Pancreas (tissue), 10 donors: ENCODE measurements at regions not wholly inside any gene's neighbourhood (a gene's known extent, or its start where the extent isn't known, plus 50 kb on each side); places are given as distances from the start of the nearest gene placed in this dataset.

Experiments used
- ATAC-seq, 4 donors: fragments of 200-7000 bp; cut with Tn5 transposase; one replicate each; pipeline versions ENCODE4 v1.8.0 to v1.9.1; 2020; ENCODE audit warnings: mild to moderate bottlenecking in 4 of 4, moderate library complexity in 4 of 4
- DNase-seq, 6 donors: peaks; one replicate each; pipeline ENCODE4 v3.0.0-alpha.2; 2020
- FAIRE-seq: peaks from 2 replicates; lab custom pipeline; 2012; peaks lifted over from hg19 to GRCh38; lab: Jason Lieb, UNC
- H3K27ac ChIP-seq, 4 donors: fragments of 200-600 bp; sonication (generic); 1 replicate in 3 of 4; 2 replicates in 1 of 4; pipeline versions ENCODE4 v1.5.0 to v1.8.0; 2020
- H3K27me3 ChIP-seq, 4 donors: fragments of 200-600 bp; one replicate each; pipeline ENCODE4 v1.8.0; 2021
- H3K36me3 ChIP-seq, 3 donors: fragments of 200-600 bp; sonication (generic) in 1 of 3; one replicate each; pipeline versions ENCODE4 v1.5.0 to v1.8.0; 2020 to 2021
- H3K4me1 ChIP-seq, 3 donors: fragments of 200-600 bp; one replicate each; pipeline ENCODE4 v1.8.0; 2021
- H3K4me3 ChIP-seq, 4 donors: fragments of 200-600 bp; sonication (generic) in 2 of 4; one replicate each; pipeline versions ENCODE4 v1.5.0 to v1.8.0; 2020 to 2021
- H3K9me3 ChIP-seq, 4 donors: fragments of 200-600 bp; one replicate each; pipeline ENCODE4 v1.8.0; 2021
- WGBS, 2 donors: extraction: QIAGEN DNeasy Blood & Tissue Kit; methylation state at CpG; one replicate each; pipeline ENCODE4 v1.1.7; 2013; 5-methylcytosine and 5-hydroxymethylcytosine counted together
- intact Hi-C, 3 donors: fragments of 100-400 bp; cut with DNase I; formaldehyde crosslinking; loops; one replicate each; pipeline versions ENCODE4 v1.11.1 to v1.14.2; 2022
- TF ChIP-seq, protein P1 (sequence below), 4 donors: fragments of 200-600 bp; sonication (generic) in 3 of 4; IDR thresholded peaks; one replicate each; pipeline versions ENCODE4 v1.5.0 to v1.8.0; 2021; ENCODE audit warnings: antibody characterized with exemption in 4 of 4
- donor health status: healthy with polysubstance abuse.
- donor health status: DM: no; HTN: no; CAD: no; lungs with moderate emphysema.
- donor health status: DM: no; HTN: no; CAD: no.
- donor health status: control.
- donor health status: control.
- donor health status: Bipolar disorder and iron deficiency.
- donor health status: DM: yes; HTN: yes; CAD: no.
- donor health status: DM: no; HTN: no; CAD: no.
- donor health status: DM: no; HTN: no; CAD: no.
- donor health status: DM: yes; HTN: yes; CAD: no.

DNA sequence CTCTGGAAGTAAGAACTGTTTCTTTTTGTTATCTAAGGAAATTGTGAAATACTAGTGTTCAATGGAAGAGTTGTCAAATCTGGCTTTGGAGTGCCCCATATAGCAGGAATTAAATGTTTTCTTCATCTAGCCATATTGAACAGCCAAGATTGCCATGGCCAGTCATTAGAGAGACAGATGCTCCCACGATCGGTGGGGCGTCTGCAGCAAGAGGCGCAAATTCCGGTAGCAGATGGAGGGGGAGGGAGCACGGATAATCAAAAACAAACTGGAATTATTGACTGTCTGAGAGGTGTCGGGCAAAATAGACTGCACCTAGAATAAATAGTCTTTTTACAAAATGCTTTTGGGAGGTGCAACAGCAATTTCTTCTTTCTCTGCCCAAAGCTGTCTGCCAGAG is 139.1 kb upstream of the FSTL4 start:
- no peaks in the 10 kb centered on the region for H3K9me3 ChIP-seq
- H3K27me3 ChIP-seq = no peaks in the 10 kb centered on the region
- ATAC-seq (no peak), FAIRE-seq (no peak), DNase-seq (no peak)
- WGBS, 2 donors = 80 to 87% methylated on average over 7 of the region's 7 CpGs
- H3K4me1 ChIP-seq = no peaks in the 10 kb centered on the region
- TF ChIP-seq, protein P1, sequence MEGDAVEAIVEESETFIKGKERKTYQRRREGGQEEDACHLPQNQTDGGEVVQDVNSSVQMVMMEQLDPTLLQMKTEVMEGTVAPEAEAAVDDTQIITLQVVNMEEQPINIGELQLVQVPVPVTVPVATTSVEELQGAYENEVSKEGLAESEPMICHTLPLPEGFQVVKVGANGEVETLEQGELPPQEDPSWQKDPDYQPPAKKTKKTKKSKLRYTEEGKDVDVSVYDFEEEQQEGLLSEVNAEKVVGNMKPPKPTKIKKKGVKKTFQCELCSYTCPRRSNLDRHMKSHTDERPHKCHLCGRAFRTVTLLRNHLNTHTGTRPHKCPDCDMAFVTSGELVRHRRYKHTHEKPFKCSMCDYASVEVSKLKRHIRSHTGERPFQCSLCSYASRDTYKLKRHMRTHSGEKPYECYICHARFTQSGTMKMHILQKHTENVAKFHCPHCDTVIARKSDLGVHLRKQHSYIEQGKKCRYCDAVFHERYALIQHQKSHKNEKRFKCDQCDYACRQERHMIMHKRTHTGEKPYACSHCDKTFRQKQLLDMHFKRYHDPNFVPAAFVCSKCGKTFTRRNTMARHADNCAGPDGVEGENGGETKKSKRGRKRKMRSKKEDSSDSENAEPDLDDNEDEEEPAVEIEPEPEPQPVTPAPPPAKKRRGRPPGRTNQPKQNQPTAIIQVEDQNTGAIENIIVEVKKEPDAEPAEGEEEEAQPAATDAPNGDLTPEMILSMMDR (IDR thresholded peaks at IDR 0.05) = no peak
- intact Hi-C loops = loop anchor here in 2 of 3 donors (10.0 kb wide), 1 partner anchor 113 kb away; no protein-coding TSS in a partner anchor
- no peak overlapping the region for H3K4me3 ChIP-seq
- H3K27ac ChIP-seq = no peak overlapping the region
- H3K36me3 ChIP-seq = no peaks in the 10 kb centered on the region

GRCh38 chr5:133750856-133751255 is 138.5 kb upstream of the FSTL4 start:
- no peaks in the 10 kb centered on the region for H3K4me1 ChIP-seq
- H3K36me3 ChIP-seq = no peaks in the 10 kb centered on the region
- no peak overlapping the region for H3K4me3 ChIP-seq
- FAIRE-seq = no peak
- WGBS, 2 donors = 74 to 82% methylated on average over 5 of the region's 5 CpGs
- intact Hi-C loops = loop anchor here in 2 of 3 donors (10.0 kb wide), 1 partner anchor 114 kb away; no protein-coding TSS in a partner anchor
- H3K9me3 ChIP-seq = no peaks in the 10 kb centered on the region
- H3K27me3 ChIP-seq = no peaks in the 10 kb centered on the region
- no peak overlapping the region for H3K27ac ChIP-seq
- TF ChIP-seq, protein P1 (IDR thresholded peaks at IDR 0.05) = no peak
- no peak for ATAC-seq
- no peak for DNase-seq

- H3K27me3 ChIP-seq = no peaks in the 10 kb centered on the region
- intact Hi-C loops = loop anchor here in 2 of 3 donors (10.0 kb wide), 1 partner anchor 114 kb away; no protein-coding TSS in a partner anchor
- no peaks in the 10 kb centered on the region for H3K36me3 ChIP-seq
- DNase-seq (no peak), FAIRE-seq (no peak), ATAC-seq (no peak)
- no peaks in the 10 kb centered on the region for H3K4me1 ChIP-seq
- no peak overlapping the region for H3K27ac ChIP-seq
- no peak overlapping the region for H3K4me3 ChIP-seq
- H3K9me3 ChIP-seq = no peaks in the 10 kb centered on the region
- TF ChIP-seq, protein P1 (IDR thresholded peaks at IDR 0.05) = no peak
- 83 to 90% methylated on average over 9 of the region's 9 CpGs for WGBS, 2 donors
Observed at GRCh38 chr5:133750356-133750755, 138.0 kb upstream of the FSTL4 start.

DNA sequence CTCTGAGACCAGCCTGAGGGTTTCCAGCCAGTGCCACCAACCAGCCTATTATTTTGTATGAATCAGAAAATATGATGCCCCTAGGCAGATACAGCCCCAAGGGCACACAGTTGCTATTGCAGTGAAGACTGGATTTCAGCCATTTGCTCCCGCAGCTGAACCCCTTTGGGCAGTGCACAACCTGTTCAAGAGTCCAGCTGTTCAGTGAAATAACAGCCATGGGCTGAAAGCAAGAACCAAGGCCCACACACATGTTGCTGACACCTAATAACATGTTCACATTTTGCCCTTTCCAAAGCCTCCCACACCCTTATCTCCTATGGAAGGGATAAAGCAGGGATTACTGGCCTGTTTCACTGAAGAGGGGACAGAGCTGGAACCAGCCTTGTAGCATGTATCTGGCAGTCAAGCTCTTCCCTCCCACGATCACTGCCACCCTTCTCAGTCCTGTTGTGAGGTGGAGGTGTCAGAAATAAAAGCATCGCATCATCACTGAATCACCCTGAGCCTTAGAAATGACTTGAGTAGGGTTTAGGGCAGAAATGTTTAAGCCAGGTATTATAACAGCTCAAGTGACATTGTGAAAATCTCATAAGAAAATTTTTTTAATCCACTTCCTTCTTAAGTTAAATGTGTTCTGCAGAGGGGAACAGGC is 137.1 kb upstream of the FSTL4 start:
- 79 to 90% methylated on average over 3 of the region's 3 CpGs for WGBS, 2 donors
- Histone ChIP-seq H3K4me1 (no peaks in the 10 kb centered on the region), H3K36me3 (no peaks in the 10 kb centered on the region), H3K27me3 (no peaks in the 10 kb centered on the region), H3K4me3 (no peak overlapping the region), H3K9me3 (no peaks in the 10 kb centered on the region), H3K27ac (no peak overlapping the region)
- no peak for FAIRE-seq
- intact Hi-C loops = no loop called here
- no peak for ATAC-seq
- TF ChIP-seq, protein P1 (IDR thresholded peaks at IDR 0.05) = no peak
- DNase-seq = no peak

- ATAC-seq = no peak
- TF ChIP-seq, protein P1 (IDR thresholded peaks at IDR 0.05) = no peak
- WGBS, 2 donors = 82 to 87% methylated on average over 4 of the region's 4 CpGs
- Histone ChIP-seq H3K4me1 (no peaks in the 10 kb centered on the region), H3K4me3 (no peak overlapping the region), H3K27ac (no peak overlapping the region), H3K27me3 (no peaks in the 10 kb centered on the region), H3K9me3 (no peaks in the 10 kb centered on the region), H3K36me3 (no peaks in the 10 kb centered on the region)
- intact Hi-C loops = no loop called here
- no peak for DNase-seq
- no peak for FAIRE-seq
Observed at GRCh38 chr5:133746834-133747233, 134.5 kb upstream of the FSTL4 start.
